LHCN-M2 (cell line): ENCODE measurements at regions not wholly inside any gene's neighbourhood (a gene's known extent, or its start where the extent isn't known, plus 50 kb on each side); places are given as distances from the start of the nearest gene placed in this dataset.

Experiments
- DNase-seq: peaks from one replicate; pipeline ENCODE4 v3.0.0-alpha.2; 2012; ENCODE audit warnings: low read depth

DNA sequence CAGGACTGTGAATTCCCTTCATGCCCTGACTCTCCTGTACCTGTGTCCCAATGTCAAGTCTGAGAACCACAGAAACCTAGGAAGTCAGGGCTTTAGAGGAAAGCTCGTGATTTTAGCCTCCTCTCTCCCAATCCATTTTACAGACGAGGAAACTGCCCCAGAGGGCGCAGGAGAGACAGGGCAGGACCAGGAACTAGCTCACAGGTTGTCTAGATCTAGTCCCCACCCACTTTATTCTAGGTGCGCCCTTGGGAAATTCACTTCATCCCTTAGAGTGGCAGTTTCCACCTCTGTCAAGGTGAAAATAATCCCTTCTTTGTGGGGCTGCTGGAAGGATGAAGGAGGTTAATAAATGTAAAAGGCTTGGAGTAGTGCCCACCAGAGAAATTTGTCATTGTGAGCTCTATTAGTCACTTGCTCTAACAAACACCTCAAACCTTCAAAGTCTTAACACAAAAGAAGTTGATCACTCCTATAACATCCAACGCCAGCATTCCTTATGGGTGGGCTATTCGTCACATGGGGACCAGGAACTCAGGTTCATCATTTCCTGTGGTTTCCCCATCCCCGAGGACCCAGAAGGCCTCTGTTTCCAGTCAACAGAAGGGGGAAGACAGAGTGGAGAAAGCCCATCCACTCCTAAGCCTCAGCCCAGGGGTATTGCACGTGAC is 282.3 kb downstream of the XXYLT1 start:
- no peak for DNase-seq

DNA sequence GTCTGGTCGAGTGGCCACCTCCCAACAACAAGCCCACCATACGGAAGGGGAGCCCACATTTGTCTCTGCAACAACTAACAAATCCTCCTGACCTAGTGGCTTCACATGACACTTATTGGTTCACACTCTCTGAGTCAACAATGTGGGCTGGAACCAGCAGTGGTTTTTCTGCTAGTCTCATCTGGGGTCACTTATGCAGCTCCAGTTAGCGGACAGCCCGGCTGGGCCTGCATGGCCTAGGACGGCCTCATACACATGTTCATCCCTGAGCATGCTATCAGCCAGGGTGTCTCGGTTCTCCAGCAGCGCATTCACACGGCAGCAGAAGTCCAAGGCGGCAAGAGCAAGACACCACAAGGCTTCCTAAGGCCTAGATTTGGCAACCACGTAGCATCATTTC is 281.7 kb downstream of the XXYLT1 start:
- DNase-seq, result no peak

DNA sequence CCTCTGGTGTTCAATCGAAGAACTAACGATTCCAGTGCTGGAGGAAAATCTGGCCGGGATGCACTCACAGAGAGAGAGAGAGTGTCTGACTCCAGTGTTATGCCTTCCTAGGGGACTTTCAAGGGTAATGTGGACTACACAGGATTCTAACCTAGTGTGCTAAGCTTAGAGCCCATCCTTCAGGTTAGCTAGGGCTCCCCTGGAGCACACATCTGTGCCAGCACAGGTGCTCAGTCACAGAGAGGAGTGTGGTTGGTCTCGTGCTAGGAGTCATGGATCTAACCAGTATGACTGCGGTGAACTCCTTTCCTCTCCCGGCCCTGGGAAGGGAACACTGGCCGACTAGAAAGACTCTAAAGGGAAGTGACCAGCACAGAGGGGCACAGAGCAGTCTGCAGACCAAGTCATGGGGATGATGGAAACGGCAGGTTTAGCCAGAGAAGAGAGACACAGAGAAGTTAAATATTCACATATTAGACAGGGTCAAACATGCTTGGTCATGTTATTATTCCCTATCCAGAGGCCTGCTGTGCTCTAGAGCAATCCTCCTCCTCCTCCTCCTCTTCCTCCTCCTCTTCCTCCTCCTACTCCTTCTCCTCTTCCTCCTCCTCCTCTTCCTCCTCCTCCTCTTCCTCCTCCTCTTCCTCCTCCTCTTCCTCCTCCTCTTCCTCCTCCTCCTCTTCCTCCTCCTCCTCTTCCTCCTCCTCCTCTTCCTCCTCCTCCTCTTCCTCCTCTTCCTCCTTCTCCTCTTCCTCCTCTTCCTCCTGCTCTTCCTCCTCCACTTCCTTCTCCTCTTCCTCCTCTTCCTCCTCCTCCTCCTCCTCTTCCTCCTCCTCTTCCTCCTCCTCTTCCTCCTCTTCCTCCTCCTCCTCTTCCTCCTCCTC is 280.3 kb downstream of the XXYLT1 start:
- no peak for DNase-seq

DNA sequence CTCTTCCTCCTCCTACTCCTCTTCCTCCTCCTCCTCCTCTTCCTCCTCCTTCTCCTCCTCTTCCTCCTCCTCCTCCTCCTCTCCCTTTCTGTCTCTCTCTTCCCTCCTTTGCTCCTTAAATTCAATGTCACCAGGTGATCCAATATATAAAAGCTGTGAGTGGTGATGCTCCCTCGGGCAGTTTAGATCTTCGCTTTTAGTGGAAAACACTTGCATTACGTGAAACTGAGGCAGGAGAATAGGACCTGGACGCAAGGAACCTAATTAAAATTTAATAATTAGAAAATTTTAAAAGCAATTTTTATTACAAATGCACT is 279.7 kb downstream of the XXYLT1 start:
- DNase-seq, result no peak

DNA sequence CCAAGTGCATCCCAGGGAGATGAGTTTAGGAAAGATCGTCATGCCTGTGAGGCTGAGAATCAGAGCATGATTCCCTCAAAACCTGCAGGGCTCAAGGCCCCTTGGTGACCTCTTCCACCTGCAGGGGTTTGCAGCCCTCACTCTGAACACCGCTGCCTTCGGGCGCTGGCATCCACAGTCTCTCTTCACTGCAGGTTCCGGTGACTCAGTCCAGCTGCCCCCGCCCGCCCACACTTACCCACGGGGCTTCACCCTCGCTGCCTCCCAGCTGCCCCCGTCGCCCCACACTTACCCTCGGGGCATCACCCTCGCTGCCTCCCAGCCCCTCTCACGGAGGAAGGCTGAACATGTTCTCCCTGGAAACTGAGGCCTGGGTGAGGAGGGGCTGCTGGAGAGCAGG is 277.1 kb downstream of the XXYLT1 start:
- no peak for DNase-seq

DNA sequence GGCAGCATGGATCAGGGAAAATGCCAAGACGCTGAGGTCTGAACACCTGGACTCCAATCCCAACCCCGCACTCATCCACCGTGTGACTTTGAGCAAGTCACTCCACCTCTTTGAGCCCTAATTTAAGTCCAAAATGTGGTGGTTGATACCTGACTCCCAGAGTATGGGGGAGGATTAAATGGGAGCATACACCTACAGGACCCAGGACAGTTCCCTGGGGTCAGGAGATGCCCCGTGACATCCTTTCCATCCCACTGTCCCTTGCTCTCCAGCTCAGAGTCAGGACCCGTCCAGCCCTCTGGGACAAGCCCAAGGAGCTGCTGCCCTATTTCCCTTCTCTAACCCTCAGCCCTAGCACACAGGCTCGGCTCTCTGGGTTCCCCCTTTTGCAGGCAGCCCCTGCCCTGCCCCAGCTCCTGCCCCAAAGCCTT is 276.4 kb downstream of the XXYLT1 start:
- DNase-seq, result no peak

DNA sequence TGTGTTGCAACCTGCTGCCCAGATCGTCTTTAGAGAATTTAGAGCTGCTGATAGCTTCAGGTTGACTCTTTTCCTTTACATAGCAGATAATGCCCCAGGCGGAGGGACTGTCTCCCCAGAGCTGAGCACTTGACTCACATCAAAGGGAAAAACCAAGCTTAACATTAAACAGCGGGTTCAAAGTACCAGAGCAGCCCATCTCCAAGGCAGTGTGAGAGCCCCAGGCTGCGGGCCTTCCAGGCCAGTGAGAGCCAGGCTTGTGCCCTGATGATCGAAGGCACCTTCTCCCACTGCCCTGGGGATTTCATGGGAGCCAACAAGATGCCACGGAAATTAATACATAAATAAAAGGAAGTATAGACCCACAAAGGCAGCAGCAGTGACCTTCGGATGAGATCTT is 275.6 kb downstream of the XXYLT1 start:
- DNase-seq, result no peak

DNA sequence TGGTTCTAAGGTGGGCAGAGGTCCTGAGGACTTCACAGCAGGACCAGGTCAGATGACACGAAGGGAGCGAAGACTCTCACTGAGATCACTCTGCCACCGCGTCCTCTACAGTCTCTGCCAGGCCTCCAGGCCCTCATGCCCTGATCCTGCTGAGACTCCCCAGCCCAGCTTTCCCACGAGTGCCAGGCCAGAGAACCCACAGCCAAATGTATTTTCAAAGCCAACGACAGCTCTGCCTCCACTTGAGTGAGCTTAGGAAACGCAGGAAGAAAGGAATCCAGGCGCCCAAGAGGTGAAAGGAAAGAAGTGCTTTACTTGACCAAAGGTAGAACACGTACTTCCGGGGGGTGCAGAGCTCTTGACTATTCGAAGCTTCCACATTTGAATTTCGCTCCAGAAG is 275.0 kb downstream of the XXYLT1 start:
- DNase-seq, result no peak

DNA sequence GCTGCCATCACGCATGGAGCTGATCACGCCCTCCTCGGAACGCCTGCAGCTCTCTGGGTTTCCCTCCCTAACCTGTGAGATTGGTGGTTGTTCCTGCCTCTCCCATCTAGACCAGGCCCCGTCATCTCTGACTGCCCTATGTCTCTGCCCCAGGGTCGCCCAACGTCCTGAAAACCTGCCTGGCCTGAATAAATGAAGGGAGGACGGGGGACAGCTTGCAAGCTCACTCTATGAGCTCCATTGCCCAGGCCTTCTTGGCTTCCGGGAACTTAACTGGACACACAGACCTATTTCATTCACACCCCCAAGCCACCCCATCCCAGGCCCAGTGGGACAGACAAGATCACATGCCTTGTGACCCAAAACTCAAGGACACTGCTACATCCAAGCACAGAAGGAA is 274.2 kb downstream of the XXYLT1 start:
- DNase-seq, result no peak

DNA sequence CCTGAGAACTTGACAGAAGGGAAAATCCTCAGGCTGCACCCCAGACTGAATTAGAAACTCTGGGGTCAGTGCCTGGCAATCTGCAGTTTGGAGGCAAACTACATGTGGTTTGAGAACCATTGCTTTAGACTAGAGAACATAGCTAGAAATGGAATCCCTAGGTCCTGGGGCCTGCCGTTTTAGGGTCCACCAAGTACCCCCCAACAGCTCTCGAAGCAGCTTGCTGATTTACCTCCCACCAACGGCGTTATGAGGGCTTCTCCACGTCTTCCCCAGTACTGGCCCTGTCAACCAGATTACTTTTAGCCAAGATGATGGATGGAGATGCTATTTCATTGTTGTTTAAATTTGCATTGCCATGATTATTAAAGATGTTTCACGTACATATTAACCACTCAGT is 272.5 kb downstream of the XXYLT1 start:
- no peak for DNase-seq

DNA sequence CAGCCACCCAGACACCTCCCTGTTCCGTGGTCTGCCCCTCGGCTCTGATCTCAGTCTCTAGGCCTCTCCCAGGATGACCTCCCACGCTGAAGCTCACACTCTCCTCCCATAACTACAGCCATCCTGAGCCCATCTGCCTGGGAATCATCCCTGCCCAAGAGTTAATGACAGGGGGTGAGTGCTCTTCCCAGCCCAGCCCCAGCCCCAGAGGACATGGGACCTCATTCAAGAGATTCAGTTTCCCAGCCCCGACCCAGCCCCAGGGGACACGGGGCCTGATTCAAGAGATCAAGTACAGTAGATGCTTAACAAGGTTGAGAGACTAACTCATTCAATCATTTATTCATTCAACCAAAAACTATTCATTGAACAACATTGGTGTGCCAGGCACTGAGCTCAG is 272.0 kb downstream of the XXYLT1 start:
- DNase-seq, result no peak

DNA sequence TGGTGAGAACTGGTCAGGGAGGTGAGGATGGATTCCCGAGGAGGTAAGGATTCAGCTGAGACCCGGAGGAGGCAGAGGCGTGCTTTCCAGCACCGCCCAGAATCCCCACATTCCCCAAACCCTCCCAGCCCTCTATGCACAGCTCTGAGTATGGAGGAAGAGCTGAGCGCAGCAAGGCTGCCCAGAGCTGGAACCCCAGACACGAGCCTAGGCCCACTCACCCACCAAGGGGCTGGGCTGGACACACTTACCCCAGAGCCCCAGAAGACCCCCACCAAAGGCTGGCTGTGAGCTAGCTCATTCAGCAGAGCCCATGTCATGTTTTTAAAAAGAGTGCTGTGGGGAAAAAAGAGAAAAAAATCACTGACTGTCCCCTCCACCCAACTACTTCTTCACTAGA is 271.5 kb downstream of the XXYLT1 start:
- DNase-seq, result no peak

DNA sequence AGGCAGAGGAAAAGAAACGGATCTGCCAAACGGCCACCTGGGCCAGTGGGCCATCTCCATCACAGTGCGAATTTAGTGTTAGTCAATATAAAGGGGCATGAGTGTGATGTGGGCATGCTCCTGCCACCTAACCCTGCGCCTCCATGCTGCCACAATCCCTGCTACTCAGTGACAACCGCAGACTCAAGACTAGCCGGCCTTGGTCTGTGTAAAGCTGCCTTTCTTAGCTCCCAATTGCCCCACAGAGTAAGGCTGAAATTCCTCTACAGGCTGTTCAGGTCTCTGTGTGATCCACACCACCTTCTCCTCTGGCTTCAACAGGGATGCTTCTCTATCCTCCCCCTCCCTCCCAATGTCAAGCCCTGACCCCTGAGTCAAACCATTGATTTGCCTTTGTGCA is 269.7 kb downstream of the XXYLT1 start:
- no peak for DNase-seq

DNA sequence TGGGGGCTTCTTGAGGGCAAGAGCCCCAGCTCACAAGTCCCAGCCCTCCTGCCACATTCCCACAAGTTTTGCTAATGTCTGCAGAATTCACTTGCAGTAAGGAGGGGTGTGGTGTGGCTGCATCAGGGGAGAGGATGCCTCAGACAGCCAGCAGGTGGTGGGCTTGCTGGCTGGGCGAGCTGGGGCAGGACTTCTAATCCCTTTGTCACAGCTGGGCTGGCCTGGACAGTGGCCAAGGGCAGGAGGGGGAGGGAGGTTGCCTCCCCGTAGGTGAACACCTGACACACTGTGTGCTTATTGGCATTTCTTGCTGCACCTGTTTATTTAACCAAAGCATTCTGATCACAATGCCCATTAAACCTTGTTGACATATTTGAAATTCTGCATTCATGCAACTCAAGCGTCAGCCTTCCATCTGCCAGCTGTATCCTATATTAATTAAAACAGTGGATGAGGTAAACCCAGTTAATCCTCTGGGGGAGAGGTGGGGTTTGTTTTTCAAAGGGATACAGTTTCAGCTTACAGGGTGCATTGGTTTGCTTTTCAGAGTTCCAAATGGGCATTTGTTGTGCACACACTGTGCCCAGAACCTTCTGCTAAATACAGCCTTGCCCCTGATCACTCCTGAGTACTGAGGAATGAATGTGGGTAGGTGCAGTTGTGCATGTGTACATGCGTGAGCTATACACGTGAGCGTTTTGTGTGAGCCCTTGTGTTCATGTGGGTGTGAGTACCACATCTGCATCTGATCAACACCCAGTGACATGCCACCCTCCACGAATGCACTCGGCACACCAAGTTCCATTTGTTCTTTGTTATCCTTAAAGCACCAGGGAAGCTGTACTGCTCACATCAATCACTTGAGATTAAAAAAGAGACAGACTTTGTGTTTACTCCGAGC is 268.7 kb downstream of the XXYLT1 start:
- DNase-seq, result peak; percentile 40

DNA sequence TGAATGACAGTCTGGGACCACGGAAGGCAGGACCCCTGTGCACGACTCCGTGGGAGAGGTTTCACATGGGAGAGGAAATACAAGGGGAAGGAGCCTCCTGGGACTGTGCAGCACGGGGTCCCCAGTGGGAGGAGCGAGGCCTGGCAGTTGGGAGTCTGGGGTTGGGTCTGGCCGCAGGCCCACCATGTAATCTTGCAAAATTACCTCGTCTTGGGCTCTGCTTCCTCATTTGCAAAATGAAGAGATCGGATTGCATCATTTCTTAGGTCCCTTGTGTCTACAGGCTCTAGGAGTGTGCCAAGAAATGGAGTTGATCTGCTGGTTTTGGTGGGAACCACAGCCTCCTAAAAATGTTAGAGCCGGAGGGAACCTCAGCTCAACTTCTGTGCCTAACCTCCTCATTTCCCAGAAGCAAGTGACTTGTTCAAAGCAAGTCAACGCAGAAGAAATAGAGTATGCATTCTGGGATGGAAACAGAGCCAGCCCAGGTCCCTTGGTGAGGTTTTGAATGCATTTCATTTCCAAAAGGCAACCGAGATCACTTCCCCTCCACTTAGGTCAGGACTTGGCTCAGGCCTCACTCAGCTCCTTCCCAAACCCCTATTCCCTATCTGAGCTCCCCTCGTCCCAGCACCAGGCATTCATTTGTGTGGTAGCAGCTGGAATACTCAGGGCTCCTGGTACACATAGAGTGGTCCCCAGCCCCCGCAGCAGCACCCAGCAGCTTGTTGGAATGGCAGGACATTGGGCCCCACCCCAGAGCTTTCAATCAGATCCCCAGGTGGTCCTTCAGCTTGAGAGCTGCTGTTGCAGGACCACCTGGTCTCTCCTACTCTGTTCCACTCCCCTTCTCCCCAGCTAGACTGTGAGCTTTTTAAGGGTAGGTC is 267.7 kb downstream of the XXYLT1 start:
- no peak for DNase-seq

DNA sequence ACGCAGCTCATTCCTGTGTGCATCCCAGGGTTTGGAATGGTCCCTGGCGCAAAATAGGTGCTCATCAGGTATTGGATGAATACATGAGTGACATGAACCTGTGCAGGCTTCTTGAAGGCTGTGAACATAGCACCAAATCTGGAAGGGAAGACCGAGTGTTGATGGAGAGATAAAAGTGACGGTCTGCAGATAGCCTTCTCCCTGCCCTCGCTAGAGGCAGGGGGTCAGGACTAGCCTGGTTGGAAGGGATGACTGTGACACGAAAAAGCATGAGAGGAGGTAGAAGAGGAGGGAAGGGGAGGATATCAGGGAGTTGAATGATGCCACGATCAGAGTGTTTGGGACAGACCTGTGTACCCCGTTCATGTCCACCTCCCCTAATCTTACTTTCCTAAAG is 267.1 kb downstream of the XXYLT1 start:
- DNase-seq, result no peak

DNA sequence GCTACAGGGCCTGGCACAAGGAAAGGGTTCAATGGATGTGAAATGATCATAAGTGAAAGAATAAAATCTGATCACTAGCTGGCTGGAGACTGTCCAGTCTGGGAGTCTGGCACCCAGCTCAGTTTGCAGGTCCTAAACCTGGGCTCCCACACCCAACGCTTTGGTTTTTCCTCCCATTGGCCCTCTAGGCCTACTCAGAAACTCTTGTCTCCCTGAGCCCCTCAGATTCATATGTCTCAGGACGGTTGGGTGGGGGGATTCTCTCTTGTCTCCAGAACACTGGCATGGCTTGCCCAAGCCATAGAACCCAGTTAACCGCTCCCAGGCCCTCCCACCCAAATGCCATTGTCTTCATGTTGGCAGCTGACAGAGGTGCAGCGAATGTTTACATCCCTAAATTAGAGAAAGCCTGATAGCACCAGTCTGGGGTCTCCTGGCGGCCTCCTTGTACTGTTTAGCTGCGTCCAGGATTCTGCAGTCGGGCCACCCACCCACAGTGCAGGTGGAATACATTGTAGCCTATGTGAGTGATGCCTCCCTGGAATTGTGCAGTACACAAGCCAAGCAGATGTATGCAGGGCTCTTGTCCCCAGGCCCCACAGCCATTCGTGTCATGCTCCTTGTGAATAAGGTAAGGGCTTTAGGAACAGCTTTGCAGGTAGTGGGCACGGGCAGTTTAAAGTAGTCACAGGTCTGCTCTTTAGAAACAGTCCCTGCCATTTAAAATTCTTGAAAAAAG is 266.3 kb downstream of the XXYLT1 start:
- DNase-seq, result no peak

DNA sequence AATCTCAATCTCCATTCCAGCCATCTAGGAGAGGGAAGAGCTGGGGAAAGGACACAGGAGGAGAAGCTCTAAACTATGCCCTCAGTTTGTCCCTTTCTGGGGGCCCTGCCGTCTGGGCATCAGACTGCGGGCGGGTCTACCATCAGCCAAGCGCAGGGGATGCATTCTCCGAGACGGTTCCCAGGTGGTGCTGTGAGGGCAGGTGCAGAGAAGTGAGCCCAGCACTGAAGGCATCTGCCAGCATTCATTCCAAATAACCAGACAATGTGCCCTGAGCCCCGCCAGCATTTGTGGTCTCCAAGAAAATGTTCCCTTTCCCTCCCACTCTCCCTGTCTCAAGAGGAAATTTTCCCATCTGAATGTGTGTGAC is 265.7 kb downstream of the XXYLT1 start:
- DNase-seq, result no peak

DNA sequence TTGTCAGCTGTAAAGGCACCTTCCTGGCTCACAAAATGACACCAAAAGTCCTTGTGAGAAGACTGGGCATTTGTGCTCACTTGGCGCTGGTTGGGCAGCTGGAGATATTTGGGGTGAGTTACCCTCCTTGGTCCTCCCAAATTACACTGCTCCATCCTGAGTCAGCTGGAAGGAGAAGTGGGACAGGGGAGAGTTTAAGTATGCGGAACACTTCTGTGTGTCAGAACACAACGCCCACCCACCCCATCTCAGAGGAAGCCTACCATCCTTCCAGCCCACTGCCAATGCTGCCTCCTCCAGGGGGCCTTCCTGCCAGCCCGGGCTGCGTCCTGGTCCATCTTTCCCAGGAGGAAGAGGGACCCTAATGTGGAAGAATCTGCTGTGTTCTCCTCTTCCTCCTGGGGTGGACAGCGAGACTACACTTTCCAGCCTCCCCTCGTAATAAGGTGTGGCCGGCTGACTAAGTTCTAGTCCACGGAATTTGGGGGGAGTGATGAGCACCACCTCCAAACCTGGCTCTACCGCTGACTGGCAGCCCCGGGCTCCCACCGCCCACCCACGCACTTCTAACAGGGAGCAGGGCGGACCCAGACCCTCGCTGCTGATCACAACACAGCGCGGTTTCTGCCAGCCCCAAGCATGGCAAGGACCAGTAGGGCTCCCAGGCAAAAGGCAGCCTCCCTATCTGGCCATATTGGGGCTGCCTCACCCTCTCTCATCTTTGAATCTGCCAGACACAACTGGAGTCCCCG is 265.0 kb downstream of the XXYLT1 start:
- DNase-seq, result no peak

DNA sequence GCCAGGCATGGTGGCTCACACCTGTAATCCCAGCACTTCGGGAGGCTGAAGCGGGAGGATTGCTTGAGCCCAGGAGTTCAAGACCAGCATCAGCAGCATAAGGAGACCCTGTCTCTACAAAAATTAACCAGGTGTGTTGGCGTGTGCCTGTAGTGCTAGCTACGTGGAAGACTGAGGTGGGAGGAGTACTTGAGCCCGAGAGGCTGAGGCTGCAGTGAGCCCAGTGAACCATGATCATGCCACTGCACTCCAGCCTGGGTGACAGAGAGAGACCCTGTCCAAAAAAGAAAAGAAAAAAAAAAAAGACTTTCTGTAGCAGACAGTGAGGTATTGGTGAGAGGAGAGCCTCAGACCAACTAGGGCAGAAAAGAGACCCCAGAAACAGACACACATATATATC is 263.8 kb downstream of the XXYLT1 start:
- no peak for DNase-seq
